ENCODE measurements at regions not wholly inside any gene's neighbourhood (a gene's known extent, or its start where the extent isn't known, plus 50 kb on each side); places are given as distances from the start of the nearest gene placed in this dataset.
A peak's percentile ranks its signal among the peaks of the same experiment; 100 is the strongest.

DNA sequence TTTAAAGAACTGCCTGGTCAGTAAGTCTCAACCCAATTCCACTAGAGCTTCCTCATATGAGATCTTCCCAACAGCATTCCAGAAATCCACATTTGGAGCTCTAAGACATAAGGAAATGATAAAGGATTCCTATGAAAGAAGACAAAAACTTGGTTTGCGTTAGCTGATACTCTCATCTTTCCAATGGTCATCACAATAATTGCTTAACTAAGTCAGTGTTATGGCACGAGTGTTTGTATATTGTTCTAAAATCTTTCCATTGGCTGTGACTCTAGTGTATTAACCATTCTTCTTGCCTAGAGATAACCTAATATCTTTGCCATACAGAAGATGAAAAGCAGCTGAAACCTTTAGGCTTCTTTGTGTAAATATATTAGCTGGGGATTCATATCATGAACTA, 289.0 kb downstream of the SNX13 start:
- Histone ChIP-seq H3K27ac (peak overlapping the region; percentile 17 to 73), H3K9me3 (no peaks in the 10 kb centered on the region), H3K4me1 (peaks cover 0 to 14% of the 10 kb centered on the region in 2 donors), H3K27me3 (no peaks in the 10 kb centered on the region), H3K4me3 (no peak overlapping the region), H3K36me3 (no peaks in the 10 kb centered on the region)
- intact Hi-C loops (cut with DNase I) = loop anchor here (5.0 kb wide), 1 partner anchor 354 kb away; the partner anchor contains the start of gene AHR
- no peak for DNase-seq (ENCODE audit: low spot score in 2 of 2)
- TF ChIP-seq, protein P1, sequence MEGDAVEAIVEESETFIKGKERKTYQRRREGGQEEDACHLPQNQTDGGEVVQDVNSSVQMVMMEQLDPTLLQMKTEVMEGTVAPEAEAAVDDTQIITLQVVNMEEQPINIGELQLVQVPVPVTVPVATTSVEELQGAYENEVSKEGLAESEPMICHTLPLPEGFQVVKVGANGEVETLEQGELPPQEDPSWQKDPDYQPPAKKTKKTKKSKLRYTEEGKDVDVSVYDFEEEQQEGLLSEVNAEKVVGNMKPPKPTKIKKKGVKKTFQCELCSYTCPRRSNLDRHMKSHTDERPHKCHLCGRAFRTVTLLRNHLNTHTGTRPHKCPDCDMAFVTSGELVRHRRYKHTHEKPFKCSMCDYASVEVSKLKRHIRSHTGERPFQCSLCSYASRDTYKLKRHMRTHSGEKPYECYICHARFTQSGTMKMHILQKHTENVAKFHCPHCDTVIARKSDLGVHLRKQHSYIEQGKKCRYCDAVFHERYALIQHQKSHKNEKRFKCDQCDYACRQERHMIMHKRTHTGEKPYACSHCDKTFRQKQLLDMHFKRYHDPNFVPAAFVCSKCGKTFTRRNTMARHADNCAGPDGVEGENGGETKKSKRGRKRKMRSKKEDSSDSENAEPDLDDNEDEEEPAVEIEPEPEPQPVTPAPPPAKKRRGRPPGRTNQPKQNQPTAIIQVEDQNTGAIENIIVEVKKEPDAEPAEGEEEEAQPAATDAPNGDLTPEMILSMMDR (IDR thresholded peaks at IDR 0.05) = no peak

GRCh38 chr7:17651863-17652385, 288.4 kb downstream of the SNX13 start:
- intact Hi-C loops (cut with DNase I) = loop anchor here (5.0 kb wide), 1 partner anchor 355 kb away; the partner anchor contains the start of gene AHR
- Histone ChIP-seq H3K4me3 (no peak overlapping the region), H3K27ac (peak overlapping the region; percentile 54 to 73), H3K36me3 (no peaks in the 10 kb centered on the region), H3K4me1 (peaks cover 0 to 14% of the 10 kb centered on the region in 2 donors), H3K9me3 (no peaks in the 10 kb centered on the region), H3K27me3 (no peaks in the 10 kb centered on the region)
- TF ChIP-seq, protein P1 (IDR thresholded peaks at IDR 0.05) = peak; percentile 16 to 40 (median 35)
- no peak for DNase-seq (ENCODE audit: low spot score in 2 of 2)

DNA sequence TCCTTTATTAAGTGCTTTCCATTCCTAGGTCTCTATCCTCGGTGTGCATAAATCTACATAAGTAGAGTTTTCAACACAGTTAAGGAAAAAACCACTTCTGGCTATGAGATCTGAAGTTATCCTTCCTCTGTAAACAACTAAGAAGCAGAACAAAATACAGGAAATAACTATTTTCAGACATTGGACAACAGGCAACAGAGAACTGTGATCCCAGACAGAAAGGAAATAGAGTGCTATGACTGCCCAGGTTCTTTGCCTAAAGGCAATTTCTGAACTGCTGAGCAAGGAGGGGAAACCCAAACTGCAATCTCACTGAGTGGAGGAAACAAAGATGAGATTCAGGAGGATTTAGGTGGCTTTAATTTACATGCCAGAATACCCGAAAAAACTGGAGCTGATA, 285.4 kb downstream of the SNX13 start:
- Histone ChIP-seq H3K36me3 (no peaks in the 10 kb centered on the region), H3K4me3 (no peak overlapping the region), H3K27ac (no peak overlapping the region), H3K27me3 (no peaks in the 10 kb centered on the region), H3K9me3 (no peaks in the 10 kb centered on the region), H3K4me1 (peaks cover 0 to 14% of the 10 kb centered on the region in 2 donors)
- no peak for DNase-seq (ENCODE audit: low spot score in 2 of 2)
- TF ChIP-seq, protein P1 (IDR thresholded peaks at IDR 0.05) = no peak
- intact Hi-C loops (cut with DNase I) = loop anchor here (5.0 kb wide), 1 partner anchor 358 kb away; the partner anchor contains the start of gene AHR

- Histone ChIP-seq H3K27ac (no peak overlapping the region), H3K4me1 (no peaks in the 10 kb centered on the region), H3K27me3 (no peaks in the 10 kb centered on the region), H3K36me3 (no peaks in the 10 kb centered on the region), H3K4me3 (no peak overlapping the region), H3K9me3 (no peaks in the 10 kb centered on the region)
- TF ChIP-seq, protein P1 (IDR thresholded peaks at IDR 0.05) = no peak
- no peak for DNase-seq (ENCODE audit: low spot score in 2 of 2)
- intact Hi-C loops (cut with DNase I) = no loop called here
These were observed 281.2 kb downstream of the SNX13 start for GRCh38 chr7:17659126-17659525.

DNA sequence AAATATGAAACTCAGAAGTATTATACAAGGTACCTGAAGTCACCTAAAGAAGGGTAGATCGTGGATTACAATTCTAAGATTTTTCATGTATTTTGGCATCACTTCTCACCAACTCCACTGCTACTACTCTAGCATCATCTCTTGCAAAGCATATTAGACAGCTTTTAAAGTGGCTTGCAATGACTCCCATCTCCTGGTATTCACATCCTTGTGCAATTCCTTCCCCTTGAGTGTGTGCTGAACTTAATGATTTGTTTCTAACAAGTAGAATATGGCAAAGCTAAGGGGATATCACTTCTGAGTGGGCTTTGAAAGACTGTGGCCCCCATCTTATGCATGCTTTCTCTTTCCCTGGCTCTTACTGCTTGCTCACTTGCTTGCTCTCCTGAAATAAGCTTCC, 280.2 kb downstream of the SNX13 start:
- intact Hi-C loops (cut with DNase I) = no loop called here
- DNase-seq (ENCODE audit: low spot score in 2 of 2) = no peak
- Histone ChIP-seq H3K27ac (no peak overlapping the region), H3K36me3 (no peaks in the 10 kb centered on the region), H3K4me1 (no peaks in the 10 kb centered on the region), H3K9me3 (no peaks in the 10 kb centered on the region), H3K4me3 (no peak overlapping the region), H3K27me3 (no peaks in the 10 kb centered on the region)
- TF ChIP-seq, protein P1 (IDR thresholded peaks at IDR 0.05) = no peak

All from ascending aorta (tissue), 2 donors.